LNCaP clone FGC (cell line): ENCODE measurements at regions not wholly inside any gene's neighbourhood (a gene's known extent, or its start where the extent isn't known, plus 50 kb on each side); places are given as distances from the start of the nearest gene placed in this dataset.

Experiments
- DNase-seq: peaks from one replicate; pipeline ENCODE4 v3.0.0-alpha.2; 2011; ENCODE audit warnings: low read depth
- H3K4me3 ChIP-seq: 2 replicates; pipeline ENCODE4 v1.5.1; 2011; ENCODE audit warnings: mild to moderate bottlenecking, low read depth, low read length, control low read depth
- CTCF ChIP-seq: IDR thresholded peaks from 2 replicates; pipeline ENCODE4 v1.5.1; 2012; ENCODE audit warnings: mild to moderate bottlenecking; ENCODE audit not compliant: control insufficient read depth, insufficient read depth; ENCODE audit errors: extremely low read depth

- no peak overlapping the region for H3K4me3 ChIP-seq
- no peak for DNase-seq
- TF ChIP-seq CTCF = no peak
These were observed 478.4 kb downstream of the ACTL7B start for GRCh38 chr9:108377382-108377781.

DNA sequence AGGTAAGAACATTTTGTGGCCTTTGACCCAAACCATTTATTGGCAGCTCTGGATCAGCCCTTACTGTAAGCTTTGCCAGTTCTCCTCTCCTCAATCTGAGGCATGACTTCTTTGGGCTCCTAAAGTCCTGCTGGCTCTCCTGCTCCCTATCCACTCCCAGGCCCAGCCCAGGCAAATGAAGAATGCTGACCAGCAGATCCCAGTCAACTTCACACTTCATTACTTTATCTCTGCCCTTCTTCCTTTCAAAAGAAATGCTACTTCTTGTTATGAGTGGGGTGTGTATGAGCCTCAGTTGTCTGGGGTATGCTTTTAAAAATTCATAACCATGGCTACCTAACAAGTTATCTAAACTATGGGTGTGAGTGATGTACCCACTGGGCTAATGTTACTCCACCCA is 479.6 kb downstream of the ACTL7B start:
- DNase-seq = no peak
- no peak overlapping the region for H3K4me3 ChIP-seq
- no peak for TF ChIP-seq CTCF

GRCh38 chr9:108374626-108375025 is 481.2 kb downstream of the ACTL7B start:
- no peak for DNase-seq
- no peak overlapping the region for H3K4me3 ChIP-seq
- TF ChIP-seq CTCF = no peak

GRCh38 chr9:108367188-108367587 is 488.6 kb downstream of the ACTL7B start:
- TF ChIP-seq CTCF = no peak
- no peak for DNase-seq
- no peak overlapping the region for H3K4me3 ChIP-seq

DNA sequence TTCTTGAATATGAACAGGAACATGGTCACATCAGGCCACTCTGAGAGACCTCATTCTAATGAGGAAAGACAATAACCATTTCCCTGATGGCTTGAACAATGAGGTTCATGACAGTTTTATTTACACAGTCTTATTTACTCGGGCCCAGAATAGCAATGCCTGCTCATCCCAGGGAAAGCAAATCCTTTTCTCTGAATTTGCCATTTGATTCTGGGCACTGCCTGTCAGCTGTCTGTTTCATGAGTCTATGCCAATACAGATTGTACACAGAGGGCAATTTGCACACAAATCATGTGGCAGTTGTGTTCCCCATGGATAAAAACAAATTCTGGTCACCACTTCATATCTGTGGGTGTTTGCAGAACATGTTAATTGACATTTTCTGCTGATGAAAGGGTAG is 492.5 kb downstream of the ACTL7B start:
- no peak for DNase-seq
- no peak overlapping the region for H3K4me3 ChIP-seq
- no peak for TF ChIP-seq CTCF

DNA sequence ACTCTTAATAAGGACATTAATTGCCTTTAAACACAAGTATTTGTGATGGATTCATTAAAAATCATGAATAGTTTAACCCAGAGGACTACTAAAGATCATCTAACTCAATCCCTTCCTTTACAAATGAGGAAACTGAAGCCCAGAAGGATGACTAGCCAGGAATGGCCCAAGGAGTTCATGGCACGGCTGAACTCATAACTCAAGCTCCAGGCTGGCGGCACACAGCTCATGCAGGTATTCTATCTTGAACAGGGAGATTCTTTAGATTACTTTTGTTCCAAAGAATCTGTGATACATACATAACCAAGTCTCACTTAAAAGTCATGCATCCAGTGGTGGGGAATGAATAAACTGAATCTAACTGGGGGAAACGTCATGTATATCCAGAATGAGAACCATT is 495.5 kb downstream of the ACTL7B start:
- no peak overlapping the region for H3K4me3 ChIP-seq
- DNase-seq = no peak
- no peak for TF ChIP-seq CTCF

DNA sequence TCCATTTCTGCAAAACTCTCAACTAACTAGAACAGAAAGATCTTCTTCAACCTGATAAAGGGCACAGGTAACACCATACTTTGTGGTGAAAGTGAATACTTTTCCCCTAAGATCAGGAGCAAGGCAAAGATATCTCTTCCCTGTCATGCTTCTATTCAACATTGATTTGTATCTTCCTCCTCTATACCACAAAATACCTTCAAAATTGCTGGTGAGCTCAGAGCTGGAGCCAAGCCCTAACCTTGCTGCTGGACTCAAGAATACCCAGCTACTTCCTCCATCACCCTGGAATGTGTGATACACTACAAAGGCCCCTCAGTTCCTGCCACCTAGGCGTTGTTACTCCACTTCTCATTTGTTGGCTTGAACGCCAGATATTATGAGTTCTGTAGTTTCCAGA is 499.0 kb downstream of the ACTL7B start:
- no peak overlapping the region for H3K4me3 ChIP-seq
- TF ChIP-seq CTCF = no peak
- DNase-seq = no peak
